BLaER1 treated with 17β-estradiol and CSF1 and Interleukin-3, amounts not matched to agents 10 nM and 100 nM (cell line): ENCODE measurements at regions not wholly inside any gene's neighbourhood (a gene's known extent, or its start where the extent isn't known, plus 50 kb on each side); places are given as distances from the start of the nearest gene placed in this dataset.
"Not testable (repeated sequence)": the region's sequence is repeated elsewhere in the genome, so short reads cannot be mapped to it uniquely, and the experiment has no call there.

Experiments used
- H3K27ac ChIP-seq, 11 experiments: shearing (Covaris generic); formaldehyde crosslinking; 2 replicates each; pipeline ENCODE4 v1.8.1; 2022
- H3K27me3 ChIP-seq, 11 experiments: shearing (Covaris generic); formaldehyde crosslinking; 2 replicates each; pipeline ENCODE4 v1.8.1; 2022
- H3K36me3 ChIP-seq, 11 experiments: shearing (Covaris generic); formaldehyde crosslinking; 2 replicates each; pipeline ENCODE4 v1.8.1; 2022
- H3K4me1 ChIP-seq, 10 experiments: shearing (Covaris generic); formaldehyde crosslinking; 2 replicates each; pipeline ENCODE4 v1.8.1; 2022
- H3K4me2 ChIP-seq, 11 experiments: shearing (Covaris generic); formaldehyde crosslinking; 2 replicates each; pipeline ENCODE4 v1.8.1; 2022
- H3K4me3 ChIP-seq, 10 experiments: shearing (Covaris generic); formaldehyde crosslinking; 2 replicates each; pipeline ENCODE4 v1.8.1; 2022
- H3K9ac ChIP-seq, 11 experiments: shearing (Covaris generic); formaldehyde crosslinking; 2 replicates each; pipeline ENCODE4 v1.8.1; 2022
- H3K9me3 ChIP-seq, 11 experiments: shearing (Covaris generic); formaldehyde crosslinking; replicated peaks in 1 of 11; 2 replicates each; pipeline ENCODE4 v1.8.1; 2022
- H4K20me1 ChIP-seq, 11 experiments: shearing (Covaris generic); formaldehyde crosslinking; 2 replicates each; pipeline ENCODE4 v1.8.1; 2022
- Cebpa-rat ChIP-seq, 11 experiments: shearing (Covaris generic); IDR thresholded peaks; 2 replicates each; pipeline ENCODE4 v1.8.1; 2022

DNA sequence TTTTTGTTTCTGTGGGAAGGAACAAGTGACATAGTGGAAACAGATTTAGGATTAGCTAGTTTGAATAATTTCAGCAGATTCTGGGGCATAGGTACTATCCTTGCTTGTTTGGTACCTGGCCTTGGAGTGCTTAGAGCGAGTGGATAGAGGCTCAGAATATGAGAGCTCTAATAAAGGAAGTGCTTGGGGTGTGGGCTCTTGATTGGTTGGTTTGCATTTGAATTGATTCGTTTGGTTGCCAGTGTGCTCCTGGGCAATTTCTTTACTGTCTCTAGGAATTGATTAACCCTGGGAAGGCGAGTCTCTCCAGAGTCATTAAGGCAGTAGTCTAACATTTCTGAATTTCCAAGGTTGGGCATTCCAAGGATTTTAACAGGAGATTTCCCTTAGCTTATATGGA lies 98.0 kb downstream of the DTWD1 start:
- H3K4me3 ChIP-seq, result no peak overlapping the region
- H3K36me3 ChIP-seq, result no peaks in the 10 kb centered on the region
- H3K4me2 ChIP-seq, result peak overlapping the region in 7 of 11 experiments; percentile 19 to 68 (median 53); a peak in 14 of 22 replicates
- H3K9me3 ChIP-seq, result peaks cover 0 to 19% (median 0%) of the 10 kb centered on the region in 11 experiments; a peak in 5 of 22 replicates
- no peak overlapping the region; a peak in 1 of 22 replicates for H3K9ac ChIP-seq
- no peaks in the 10 kb centered on the region for H3K27me3 ChIP-seq
- no peaks in the 10 kb centered on the region for H4K20me1 ChIP-seq
- TF ChIP-seq Cebpa-rat (IDR thresholded peaks at IDR 0.05), result no peak
- H3K4me1 ChIP-seq, result peaks cover 0 to 57% (median 19%) of the 10 kb centered on the region in 10 experiments; a peak in 12 of 20 replicates
- peak overlapping the region in 9 of 11 experiments; percentile 21 to 62 (median 45); a peak in 15 of 22 replicates for H3K27ac ChIP-seq

DNA sequence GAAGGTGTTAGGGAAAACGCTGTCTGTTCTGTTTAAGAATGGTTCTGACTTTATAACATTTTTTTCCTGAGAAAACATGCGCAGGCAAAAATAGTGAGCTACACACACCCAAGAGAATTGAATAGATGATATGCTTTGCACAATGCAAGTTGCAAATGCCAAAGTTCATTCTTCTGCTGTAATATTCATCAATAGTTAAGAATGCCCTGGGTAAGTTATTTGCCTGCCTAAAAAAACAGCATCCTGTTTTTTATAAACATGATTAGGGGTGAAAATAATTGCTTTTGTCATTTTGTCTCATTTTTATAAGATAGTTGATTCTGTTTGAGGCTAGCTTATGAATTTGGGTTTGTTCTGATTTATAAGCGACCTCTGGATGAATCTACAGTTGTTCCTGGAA lies 99.4 kb downstream of the DTWD1 start:
- no peaks in the 10 kb centered on the region; a peak in 1 of 22 replicates for H3K36me3 ChIP-seq
- no peaks in the 10 kb centered on the region for H4K20me1 ChIP-seq
- peaks cover 0 to 48% (median 14%) of the 10 kb centered on the region in 10 experiments; a peak in 12 of 20 replicates for H3K4me1 ChIP-seq
- H3K4me3 ChIP-seq, result no peak overlapping the region
- peaks cover under 1 to 25% (median 5%) of the 10 kb centered on the region in 11 experiments; a peak in 11 of 22 replicates for H3K9me3 ChIP-seq
- no peaks in the 10 kb centered on the region for H3K27me3 ChIP-seq
- H3K4me2 ChIP-seq, result no peak overlapping the region
- H3K9ac ChIP-seq, result no peak overlapping the region
- no peak for TF ChIP-seq Cebpa-rat (IDR thresholded peaks at IDR 0.05)
- no peak overlapping the region for H3K27ac ChIP-seq

DNA sequence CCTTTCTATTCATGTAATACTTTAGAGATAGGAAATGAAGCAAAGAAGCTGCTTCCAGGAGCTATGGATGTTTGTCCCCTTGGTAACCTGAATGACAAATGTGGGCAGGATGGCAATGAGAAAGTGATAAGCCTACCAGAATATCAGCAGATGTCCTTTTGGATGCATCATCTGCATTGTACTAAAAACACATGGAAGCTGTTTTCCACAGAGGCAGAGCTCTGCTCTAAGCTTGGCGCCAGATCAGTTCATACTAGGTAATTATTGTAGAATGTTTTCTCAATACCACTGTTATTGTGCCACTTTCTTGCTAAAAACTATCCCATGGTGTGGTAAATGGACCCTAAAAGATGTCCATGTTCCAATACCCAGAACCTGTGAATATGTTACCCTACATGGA lies 100.2 kb downstream of the DTWD1 start:
- TF ChIP-seq Cebpa-rat (IDR thresholded peaks at IDR 0.05), result no peak
- peak overlapping the region in 2 of 11 experiments; percentile 12 to 44; a peak in 1 of 22 replicates for H3K4me2 ChIP-seq
- H3K4me3 ChIP-seq, result no peak overlapping the region
- peaks cover 0 to 40% (median 10%) of the 10 kb centered on the region in 10 experiments; a peak in 11 of 20 replicates for H3K4me1 ChIP-seq
- H3K27me3 ChIP-seq, result no peaks in the 10 kb centered on the region
- no peaks in the 10 kb centered on the region for H4K20me1 ChIP-seq
- H3K36me3 ChIP-seq, result no peaks in the 10 kb centered on the region; a peak in 1 of 22 replicates
- H3K9me3 ChIP-seq, result peaks cover 5 to 29% (median 11%) of the 10 kb centered on the region in 11 experiments; a peak in 19 of 22 replicates
- no peak overlapping the region for H3K27ac ChIP-seq
- H3K9ac ChIP-seq, result no peak overlapping the region

DNA sequence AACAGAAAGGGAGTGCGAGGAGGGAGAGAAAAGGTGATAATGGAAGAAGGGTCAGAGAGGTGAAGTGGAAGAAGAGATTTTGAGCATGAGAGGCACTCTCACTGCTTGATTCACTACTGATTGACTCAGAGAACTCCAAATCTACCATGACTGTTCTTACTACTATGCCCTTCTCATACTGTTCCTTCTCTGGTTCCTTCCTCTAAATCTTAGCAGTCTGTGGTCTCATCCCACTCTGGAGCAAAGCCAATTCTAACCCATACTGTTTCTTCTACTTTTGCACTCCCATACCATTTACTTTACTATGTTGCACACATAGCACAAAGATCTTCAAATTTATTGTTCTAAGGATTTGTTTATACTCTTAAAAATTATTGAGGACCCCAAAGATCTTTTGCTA lies 100.8 kb downstream of the DTWD1 start:
- H3K36me3 ChIP-seq, result no peaks in the 10 kb centered on the region; a peak in 1 of 22 replicates
- TF ChIP-seq Cebpa-rat (IDR thresholded peaks at IDR 0.05), result no peak
- H3K4me2 ChIP-seq, result peak overlapping the region in 2 of 11 experiments; percentile 12 to 44; a peak in 2 of 22 replicates
- no peak overlapping the region for H3K4me3 ChIP-seq
- H3K4me1 ChIP-seq, result peaks cover 0 to 34% (median 10%) of the 10 kb centered on the region in 10 experiments; a peak in 11 of 20 replicates
- no peak overlapping the region for H3K9ac ChIP-seq
- H3K9me3 ChIP-seq, result peaks cover 10 to 34% (median 16%) of the 10 kb centered on the region in 11 experiments; a peak in 20 of 22 replicates
- H3K27me3 ChIP-seq, result no peaks in the 10 kb centered on the region
- no peaks in the 10 kb centered on the region for H4K20me1 ChIP-seq
- H3K27ac ChIP-seq, result no peak overlapping the region

DNA sequence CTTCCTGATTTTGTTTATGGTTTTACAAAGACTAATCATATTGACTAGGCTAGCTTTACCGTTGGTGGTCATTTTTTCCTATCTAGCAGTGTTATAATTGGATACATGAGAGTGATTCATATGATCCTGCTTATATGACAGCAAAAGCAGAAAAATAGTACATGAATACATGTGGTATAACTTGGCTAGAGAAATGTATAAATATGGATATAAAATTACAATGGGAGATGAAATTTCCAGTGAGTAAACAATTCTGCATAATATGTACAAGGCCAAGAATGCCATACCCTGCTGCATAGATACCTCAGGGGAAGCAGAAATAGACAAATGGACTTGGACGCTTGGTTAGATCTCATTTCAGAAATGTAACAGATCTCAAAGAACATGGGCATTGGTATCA lies 103.1 kb downstream of the DTWD1 start:
- Histone ChIP-seq H3K36me3 (no peaks in the 10 kb centered on the region; a peak in 1 of 22 replicates), H3K4me2 (no peak overlapping the region), H4K20me1 (no peaks in the 10 kb centered on the region), H3K27ac (no peak overlapping the region), H3K27me3 (no peaks in the 10 kb centered on the region), H3K4me3 (no peak overlapping the region), H3K9me3 (peaks cover 10 to 40% (median 22%) of the 10 kb centered on the region in 11 experiments; a peak in 20 of 22 replicates), H3K9ac (no peak overlapping the region), H3K4me1 (peaks cover 0 to 11% (median 0%) of the 10 kb centered on the region in 10 experiments; a peak in 7 of 20 replicates)
- no peak for TF ChIP-seq Cebpa-rat (IDR thresholded peaks at IDR 0.05)

DNA sequence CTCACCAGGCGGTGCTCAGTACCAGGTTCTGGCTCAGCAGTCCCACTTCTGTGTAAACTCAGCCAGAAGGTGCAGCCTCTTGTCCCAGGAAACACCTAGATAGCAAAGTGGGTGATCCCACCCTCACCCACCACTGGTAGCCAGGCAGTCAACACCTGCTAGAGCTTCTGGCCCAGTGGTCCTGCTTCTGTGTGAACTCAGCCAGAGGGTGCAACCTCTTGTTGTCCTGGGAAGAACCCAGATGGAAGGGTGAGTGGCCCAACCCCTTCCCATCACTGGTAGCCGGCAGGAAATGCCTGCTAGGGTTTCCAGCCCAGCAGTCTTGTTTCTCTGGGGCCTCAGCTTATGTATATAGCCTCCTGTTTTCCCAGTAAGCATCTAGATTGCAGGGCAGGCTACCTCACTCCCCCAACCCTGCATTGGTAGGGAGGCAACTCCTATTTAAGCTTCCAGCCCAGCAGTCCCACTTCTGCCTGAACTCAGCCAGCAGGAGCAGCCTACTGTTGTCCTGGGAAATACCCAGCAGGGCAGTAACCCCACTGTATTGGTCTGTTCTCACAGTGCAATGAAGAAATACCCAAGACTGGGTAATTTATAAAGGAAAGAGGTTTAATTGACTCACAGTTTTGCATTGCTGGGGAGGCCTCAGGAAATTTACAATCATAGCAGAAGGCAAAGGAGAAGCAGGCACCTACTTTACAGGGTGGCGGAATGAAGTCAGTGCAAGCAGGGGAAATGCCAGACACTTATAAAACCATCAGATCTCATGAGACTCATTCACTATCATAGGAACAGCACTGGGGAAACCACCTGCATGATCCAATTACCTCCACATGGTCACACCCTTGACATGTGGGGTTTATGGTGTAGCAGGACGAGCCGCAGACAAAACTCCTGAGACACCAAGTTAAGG lies 110.6 kb downstream of the DTWD1 start:
- Histone ChIP-seq H4K20me1 (no peaks in the 10 kb centered on the region), H3K36me3 (no peaks in the 10 kb centered on the region), H3K27me3 (no peaks in the 10 kb centered on the region), H3K4me3 (no peak overlapping the region), H3K9me3 (peaks cover 2 to 12% (median 8%) of the 10 kb centered on the region in 11 experiments; a peak in 20 of 22 replicates), H3K9ac (no peak overlapping the region), H3K27ac (no peak overlapping the region), H3K4me1 (peaks cover 0 to 7% (median 0%) of the 10 kb centered on the region in 10 experiments; a peak in 2 of 20 replicates), H3K4me2 (peak overlapping the region in 1 of 11 experiments; percentile 11; a peak in 3 of 22 replicates)
- TF ChIP-seq Cebpa-rat (IDR thresholded peaks at IDR 0.05), result no peak

DNA sequence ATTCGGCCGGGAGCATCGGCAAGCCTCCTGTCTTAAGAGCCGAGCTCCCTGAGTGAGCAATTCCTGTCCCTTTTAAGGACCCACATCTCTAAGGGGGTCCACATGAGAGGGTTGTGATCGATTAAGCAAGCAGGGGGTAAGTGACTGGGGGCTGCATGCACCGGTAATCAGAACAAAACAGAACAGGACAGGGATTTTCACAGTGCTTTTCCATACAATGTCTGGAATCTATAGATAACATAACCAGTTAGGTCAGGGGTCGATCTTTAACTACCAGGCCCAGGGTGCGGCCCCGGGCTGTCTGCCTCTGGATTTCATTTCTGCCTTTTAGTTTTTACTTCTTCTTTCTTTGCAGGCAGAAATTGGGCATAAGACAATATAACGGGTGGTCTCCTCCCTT lies 111.3 kb downstream of the DTWD1 start:
- not testable (repeated sequence) for H3K9ac ChIP-seq, H3K4me1 ChIP-seq, H3K9me3 ChIP-seq, H3K36me3 ChIP-seq, H4K20me1 ChIP-seq, H3K27me3 ChIP-seq, H3K4me3 ChIP-seq, H3K27ac ChIP-seq
- H3K4me2 ChIP-seq, result peak overlapping the region in 1 of 11 experiments; percentile 11; a peak in 3 of 22 replicates

DNA sequence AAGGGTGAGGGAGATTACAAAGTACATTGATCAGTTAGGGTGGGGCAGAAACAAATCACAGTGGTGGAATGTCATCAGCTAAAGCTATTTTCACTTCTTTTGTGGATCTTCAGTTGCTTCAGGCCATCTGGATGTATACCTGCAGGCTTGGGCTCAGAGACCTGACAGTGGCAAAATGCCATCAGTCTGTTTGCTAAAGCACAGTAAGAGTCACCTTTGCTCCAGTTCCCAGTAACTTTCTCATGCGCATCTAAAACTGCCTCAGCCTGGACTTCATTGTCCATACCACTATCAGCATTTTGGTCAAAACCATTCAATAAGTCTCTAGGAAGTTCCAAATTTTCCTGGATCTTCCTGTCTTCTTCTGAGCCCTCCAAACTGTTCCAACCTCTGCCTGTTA lies 113.2 kb downstream of the DTWD1 start:
- not testable (repeated sequence) for H3K27me3 ChIP-seq, H3K27ac ChIP-seq, H3K9ac ChIP-seq

DNA sequence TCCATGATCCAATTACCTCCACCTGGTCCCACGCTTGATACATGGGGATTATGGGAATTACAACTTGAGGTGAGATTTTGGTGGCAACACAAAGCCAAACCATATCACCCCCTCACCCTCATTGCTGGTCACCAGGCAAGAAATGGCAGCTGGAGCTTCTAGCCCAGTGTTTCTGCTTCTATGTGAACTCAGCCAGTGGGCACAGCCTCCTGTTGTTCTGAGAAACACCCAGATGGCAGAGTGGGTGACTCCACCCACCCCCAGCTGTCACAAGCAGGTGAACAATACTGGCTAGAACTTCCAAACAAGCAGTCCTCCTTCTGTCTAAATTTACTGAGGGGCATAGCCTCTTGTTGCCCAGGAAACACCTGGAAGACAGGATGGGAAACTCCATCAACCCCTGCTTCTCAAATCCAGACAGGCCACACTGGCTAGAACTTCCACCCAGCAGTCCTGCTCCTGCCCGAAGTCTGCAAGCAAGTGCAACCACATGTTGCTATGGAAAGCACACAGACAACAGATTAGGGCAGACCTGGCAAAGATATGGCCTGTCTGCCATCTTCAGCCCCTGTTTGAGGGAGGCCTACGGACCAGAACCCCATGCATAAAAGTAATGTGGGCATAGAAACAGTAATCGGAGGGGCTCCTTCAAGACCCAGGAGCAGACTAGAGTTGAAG lies 114.1 kb downstream of the DTWD1 start:
- Histone ChIP-seq H3K36me3 (no peaks in the 10 kb centered on the region), H3K9me3 (no peaks in the 10 kb centered on the region), H3K27ac (no peak overlapping the region), H3K27me3 (no peaks in the 10 kb centered on the region), H3K4me2 (no peak overlapping the region), H4K20me1 (no peaks in the 10 kb centered on the region), H3K4me1 (peaks cover 0 to 7% (median 0%) of the 10 kb centered on the region in 10 experiments; a peak in 2 of 20 replicates), H3K9ac (no peak overlapping the region), H3K4me3 (no peak overlapping the region)
- TF ChIP-seq Cebpa-rat (IDR thresholded peaks at IDR 0.05), result no peak

More for the DNA sequence above, 113.2 kb downstream of the DTWD1 start:
- not testable (repeated sequence) for H3K4me2 ChIP-seq, H4K20me1 ChIP-seq, H3K4me1 ChIP-seq, H3K36me3 ChIP-seq, H3K9me3 ChIP-seq, H3K4me3 ChIP-seq
